BLaER1 (cell line): ENCODE measurements at regions not wholly inside any gene's neighbourhood (a gene's known extent, or its start where the extent isn't known, plus 50 kb on each side); places are given as distances from the start of the nearest gene placed in this dataset.
"Not testable (repeated sequence)": the region's sequence is repeated elsewhere in the genome, so short reads cannot be mapped to it uniquely, and the experiment has no call there.

Experiments
- H3K27ac ChIP-seq: shearing (Covaris generic); formaldehyde crosslinking; 2 replicates; pipeline ENCODE4 v1.8.1; 2022
- H3K27me3 ChIP-seq: shearing (Covaris generic); formaldehyde crosslinking; 2 replicates; pipeline ENCODE4 v1.8.1; 2022
- H3K36me3 ChIP-seq: shearing (Covaris generic); formaldehyde crosslinking; 2 replicates; pipeline ENCODE4 v1.8.1; 2022
- H3K4me1 ChIP-seq: shearing (Covaris generic); formaldehyde crosslinking; 2 replicates; pipeline ENCODE4 v1.8.1; 2022
- H3K4me2 ChIP-seq: shearing (Covaris generic); formaldehyde crosslinking; 2 replicates; pipeline ENCODE4 v1.8.1; 2022
- H3K4me3 ChIP-seq: shearing (Covaris generic); formaldehyde crosslinking; 2 replicates; pipeline ENCODE4 v1.8.1; 2022
- H3K9ac ChIP-seq: shearing (Covaris generic); formaldehyde crosslinking; 2 replicates; pipeline ENCODE4 v1.8.1; 2022
- H3K9me3 ChIP-seq: shearing (Covaris generic); formaldehyde crosslinking; 2 replicates; pipeline ENCODE4 v1.8.1; 2022
- H4K20me1 ChIP-seq: shearing (Covaris generic); formaldehyde crosslinking; 2 replicates; pipeline ENCODE4 v1.8.1; 2022
- Cebpa-rat ChIP-seq: shearing (Covaris generic); IDR thresholded peaks from 2 replicates; pipeline ENCODE4 v1.8.1; 2022

DNA sequence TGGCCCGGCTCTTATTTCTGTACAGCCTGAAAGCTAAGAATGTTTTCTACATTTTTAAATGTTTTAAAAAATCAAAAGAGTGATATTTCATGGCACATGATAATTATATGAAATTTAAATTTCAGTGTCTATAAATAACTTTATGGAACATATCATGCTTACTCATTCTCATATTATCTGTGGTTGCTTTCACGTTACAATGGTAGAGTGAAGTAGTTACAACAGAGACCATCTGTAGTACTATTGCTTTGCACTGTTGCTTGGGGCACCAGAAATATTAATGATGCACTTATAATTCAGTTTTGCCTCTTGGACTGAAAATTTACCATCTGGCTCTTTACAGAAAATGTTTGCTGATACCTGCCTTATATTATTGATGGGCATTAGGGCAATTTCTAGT, 481.6 kb downstream of the PLPP3 start:
- no peaks in the 10 kb centered on the region for H3K27me3 ChIP-seq
- H3K9ac ChIP-seq: no peak overlapping the region
- H4K20me1 ChIP-seq: no peaks in the 10 kb centered on the region
- H3K9me3 ChIP-seq: no peaks in the 10 kb centered on the region
- TF ChIP-seq Cebpa-rat: no peak
- H3K36me3 ChIP-seq: no peaks in the 10 kb centered on the region
- no peak overlapping the region for H3K4me3 ChIP-seq
- no peak overlapping the region for H3K4me2 ChIP-seq
- H3K27ac ChIP-seq: no peak overlapping the region
- no peaks in the 10 kb centered on the region for H3K4me1 ChIP-seq

DNA sequence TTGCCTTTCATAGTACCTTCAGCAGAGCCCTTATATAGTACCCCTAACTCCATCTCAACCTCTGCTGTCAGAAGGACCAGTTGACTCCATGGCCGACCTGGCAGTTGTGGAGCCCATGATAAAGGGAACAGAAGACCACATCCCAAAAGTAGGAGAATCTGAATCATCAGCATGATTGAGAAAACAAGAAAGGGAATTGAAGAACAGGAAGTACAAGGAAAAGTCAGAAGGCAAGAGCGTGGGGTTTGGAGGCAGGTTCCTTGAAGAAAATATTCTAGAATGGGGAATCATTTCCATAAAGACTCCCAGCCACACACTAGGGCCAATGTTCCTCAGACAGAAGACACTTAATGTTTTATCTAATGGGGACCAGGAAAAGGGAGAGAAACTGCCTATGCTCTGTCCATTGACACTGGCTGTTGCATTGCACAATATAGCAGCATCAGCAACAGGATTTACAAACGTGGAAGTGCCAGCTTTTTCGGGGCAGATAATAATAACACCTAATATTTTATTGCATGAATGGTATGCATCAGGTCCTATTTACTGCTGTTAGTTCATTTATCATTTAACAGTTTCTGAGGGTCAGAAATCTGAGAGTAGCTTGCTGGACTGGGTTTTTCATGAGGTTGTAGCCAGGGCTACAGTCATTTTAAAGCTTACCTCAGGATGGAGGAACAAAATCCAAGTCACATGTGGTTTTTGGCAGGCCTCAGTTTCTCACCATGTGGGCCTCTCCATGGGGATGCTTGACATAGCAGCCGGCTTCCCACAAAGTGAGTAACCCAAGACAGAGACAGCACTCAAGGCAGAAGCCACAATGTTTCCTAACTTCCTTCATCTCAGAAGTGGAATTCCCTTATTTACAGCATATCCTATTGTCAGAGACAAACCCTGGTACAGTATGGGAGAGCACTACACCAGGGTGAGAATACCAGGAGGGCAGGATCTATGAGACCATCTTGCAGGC, 483.4 kb downstream of the PLPP3 start:
- Histone ChIP-seq H3K27ac (no peak overlapping the region), H3K27me3 (no peaks in the 10 kb centered on the region), H3K4me2 (no peak overlapping the region), H3K36me3 (no peaks in the 10 kb centered on the region), H4K20me1 (no peaks in the 10 kb centered on the region), H3K9ac (no peak overlapping the region), H3K9me3 (no peaks in the 10 kb centered on the region), H3K4me1 (no peaks in the 10 kb centered on the region), H3K4me3 (no peak overlapping the region)
- no peak for TF ChIP-seq Cebpa-rat

DNA sequence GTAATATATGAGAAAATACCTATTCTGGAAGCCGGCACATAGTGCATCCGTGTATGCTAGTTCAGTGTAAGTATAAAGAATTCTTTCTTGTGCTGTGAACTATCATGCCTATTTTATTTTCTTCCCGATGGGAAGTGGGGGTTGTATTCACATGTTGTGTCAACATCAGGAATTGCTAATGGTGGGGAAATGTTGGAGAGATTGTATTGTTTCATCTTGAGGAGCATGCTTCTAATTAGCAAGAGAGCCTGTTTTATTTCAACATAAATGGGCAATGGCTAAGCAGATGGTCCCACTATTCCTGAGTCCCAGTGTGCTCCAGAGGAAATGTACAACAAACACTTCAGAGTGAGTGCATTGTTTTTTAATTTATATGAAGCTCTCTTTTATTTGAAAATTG, 485.2 kb downstream of the PLPP3 start:
- no peak overlapping the region for H3K27ac ChIP-seq
- H3K9me3 ChIP-seq: no peaks in the 10 kb centered on the region; the same call in 1 of the 2 replicates
- H3K4me1 ChIP-seq: no peaks in the 10 kb centered on the region
- TF ChIP-seq Cebpa-rat: no peak
- H4K20me1 ChIP-seq: no peaks in the 10 kb centered on the region
- no peaks in the 10 kb centered on the region for H3K36me3 ChIP-seq
- no peak overlapping the region for H3K4me3 ChIP-seq
- no peak overlapping the region for H3K9ac ChIP-seq
- H3K4me2 ChIP-seq: no peak overlapping the region
- H3K27me3 ChIP-seq: no peaks in the 10 kb centered on the region

- Histone ChIP-seq H3K36me3 (no peaks in the 10 kb centered on the region), H3K9me3 (peaks cover 8% of the 10 kb centered on the region), H3K4me1 (no peaks in the 10 kb centered on the region), H3K9ac (no peak overlapping the region), H3K4me3 (no peak overlapping the region), H3K27me3 (no peaks in the 10 kb centered on the region), H4K20me1 (no peaks in the 10 kb centered on the region), H3K27ac (no peak overlapping the region), H3K4me2 (no peak overlapping the region)
- no peak for TF ChIP-seq Cebpa-rat
Measured at GRCh38 chr1:56092684-56093570, 486.4 kb downstream of the PLPP3 start.

GRCh38 chr1:56089826-56090225, 489.5 kb downstream of the PLPP3 start:
- not testable (repeated sequence) for H3K27ac ChIP-seq, H3K4me3 ChIP-seq

DNA sequence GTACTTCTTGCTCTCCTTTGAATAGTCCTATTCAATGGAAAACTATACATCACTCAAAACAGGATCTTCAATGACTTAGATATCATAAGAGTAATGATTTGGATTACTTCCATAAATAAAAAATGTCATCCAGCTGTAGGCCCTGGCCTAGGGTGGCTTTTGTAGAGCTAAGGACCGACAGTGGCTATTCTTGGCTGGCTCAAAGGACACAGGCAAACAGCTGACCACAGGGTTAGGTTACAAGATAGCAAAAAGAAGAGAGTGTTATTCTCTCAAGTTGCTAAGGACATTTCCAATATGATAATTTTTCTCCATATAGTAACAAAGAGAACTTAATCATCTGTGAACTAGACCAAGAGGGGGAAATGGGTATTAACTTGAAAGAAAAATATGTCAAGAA, 495.1 kb downstream of the PLPP3 start:
- Histone ChIP-seq H3K4me3 (no peak overlapping the region), H3K27ac (no peak overlapping the region), H3K4me1 (no peaks in the 10 kb centered on the region), H4K20me1 (no peaks in the 10 kb centered on the region), H3K4me2 (no peak overlapping the region), H3K27me3 (no peaks in the 10 kb centered on the region), H3K9me3 (peaks cover 8% of the 10 kb centered on the region), H3K36me3 (no peaks in the 10 kb centered on the region), H3K9ac (no peak overlapping the region)
- TF ChIP-seq Cebpa-rat: no peak

More at GRCh38 chr1:56089826-56090225, 489.5 kb downstream of the PLPP3 start:
- H3K9me3 ChIP-seq, H3K27me3 ChIP-seq, H3K4me1 ChIP-seq, H3K9ac ChIP-seq, H3K36me3 ChIP-seq, H3K4me2 ChIP-seq, H4K20me1 ChIP-seq: not testable (repeated sequence)

GRCh38 chr1:56081736-56082135, 497.6 kb downstream of the PLPP3 start:
- TF ChIP-seq Cebpa-rat: no peak
- Histone ChIP-seq H3K36me3 (no peaks in the 10 kb centered on the region), H4K20me1 (no peaks in the 10 kb centered on the region), H3K4me2 (no peak overlapping the region), H3K4me3 (no peak overlapping the region), H3K9me3 (no peaks in the 10 kb centered on the region), H3K27me3 (no peaks in the 10 kb centered on the region), H3K27ac (no peak overlapping the region), H3K9ac (no peak overlapping the region), H3K4me1 (no peaks in the 10 kb centered on the region)

- H3K36me3 ChIP-seq: no peaks in the 10 kb centered on the region
Measured at GRCh38 chr1:56081173-56081572, 498.2 kb downstream of the PLPP3 start.

GRCh38 chr1:56080123-56080522, 499.2 kb downstream of the PLPP3 start:
- no peaks in the 10 kb centered on the region for H3K36me3 ChIP-seq
- H3K4me3 ChIP-seq: no peak overlapping the region
- H3K27ac ChIP-seq: no peak overlapping the region
- no peaks in the 10 kb centered on the region for H3K4me1 ChIP-seq
- no peak overlapping the region for H3K9ac ChIP-seq
- H3K27me3 ChIP-seq: no peaks in the 10 kb centered on the region
- H4K20me1 ChIP-seq: no peaks in the 10 kb centered on the region
- no peak for TF ChIP-seq Cebpa-rat
- H3K9me3 ChIP-seq: no peaks in the 10 kb centered on the region
- no peak overlapping the region for H3K4me2 ChIP-seq

More at GRCh38 chr1:56081173-56081572, 498.2 kb downstream of the PLPP3 start:
- Histone ChIP-seq H3K27me3 (no peaks in the 10 kb centered on the region), H3K27ac (no peak overlapping the region), H3K9me3 (no peaks in the 10 kb centered on the region), H3K4me2 (no peak overlapping the region), H3K9ac (no peak overlapping the region), H3K4me3 (no peak overlapping the region), H3K4me1 (no peaks in the 10 kb centered on the region), H4K20me1 (no peaks in the 10 kb centered on the region)
- no peak for TF ChIP-seq Cebpa-rat

GRCh38 chr1:56079391-56079790, 500.0 kb downstream of the PLPP3 start:
- H3K27me3 ChIP-seq: no peaks in the 10 kb centered on the region
- no peak for TF ChIP-seq Cebpa-rat
- no peaks in the 10 kb centered on the region for H4K20me1 ChIP-seq
- H3K4me2 ChIP-seq: no peak overlapping the region
- H3K4me1 ChIP-seq: no peaks in the 10 kb centered on the region
- H3K36me3 ChIP-seq: no peaks in the 10 kb centered on the region
- H3K27ac ChIP-seq: no peak overlapping the region
- no peaks in the 10 kb centered on the region for H3K9me3 ChIP-seq
- H3K4me3 ChIP-seq: no peak overlapping the region
- H3K9ac ChIP-seq: no peak overlapping the region
